Inflammatory macrophage treated with lipopolysaccharide for 4 hours (primary cell): ENCODE measurements at regions not wholly inside any gene's neighbourhood (a gene's known extent, or its start where the extent isn't known, plus 50 kb on each side); places are given as distances from the start of the nearest gene placed in this dataset.

Source experiments
- DNase-seq: peaks from one replicate; pipeline ENCODE4 v3.0.0-alpha.2; 2020

GRCh38 chr4:35463251-35463952 lies 780.9 kb downstream of the ARAP2 start:
- DNase-seq: no peak

GRCh38 chr4:35464964-35465528 lies 779.3 kb downstream of the ARAP2 start:
- no peak for DNase-seq

- no peak for DNase-seq
Measured at GRCh38 chr4:35491093-35491492, 753.2 kb downstream of the ARAP2 start.

DNA sequence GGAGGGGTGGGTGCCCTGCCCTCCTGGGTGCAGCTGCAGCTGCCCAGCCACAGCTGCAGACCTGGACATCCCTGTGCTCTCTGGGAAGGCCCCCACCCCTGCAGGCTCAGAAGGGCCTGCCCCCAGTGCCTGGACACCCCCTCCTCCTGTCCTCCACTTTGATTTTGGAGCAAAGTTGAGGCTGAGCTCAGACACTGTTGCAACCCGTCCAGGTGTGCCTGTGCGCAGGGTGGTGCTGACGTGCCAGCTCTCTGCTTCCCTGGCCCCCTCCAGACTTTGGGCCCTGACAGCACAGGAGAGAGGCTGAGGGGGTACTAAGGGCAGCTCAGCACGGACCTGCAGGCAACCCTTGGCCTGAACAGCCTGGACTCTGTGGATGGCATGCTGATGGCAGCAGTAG lies 750.3 kb downstream of the ARAP2 start:
- DNase-seq: no peak

- no peak for DNase-seq
Measured at GRCh38 chr4:35494955-35495354, 749.4 kb downstream of the ARAP2 start.

DNA sequence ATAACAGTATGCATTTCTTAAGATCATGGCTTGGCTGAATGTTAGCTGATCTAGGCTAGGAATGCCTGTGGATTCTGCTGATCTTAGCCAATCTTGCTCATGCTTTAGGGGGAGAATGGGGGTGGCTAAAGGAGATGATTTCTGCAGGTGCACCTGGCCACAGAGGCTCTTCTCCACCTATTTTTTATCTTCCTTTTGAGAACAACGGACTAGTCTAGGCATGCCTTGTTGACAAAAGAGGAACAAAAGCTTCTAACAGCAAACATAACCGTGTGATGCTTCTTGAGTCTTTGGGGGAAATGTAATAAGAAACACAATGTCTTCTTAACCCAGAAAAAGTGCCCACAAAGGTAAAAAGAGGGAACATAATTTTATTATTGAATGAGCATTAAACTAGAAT lies 743.5 kb downstream of the ARAP2 start:
- no peak for DNase-seq

DNA sequence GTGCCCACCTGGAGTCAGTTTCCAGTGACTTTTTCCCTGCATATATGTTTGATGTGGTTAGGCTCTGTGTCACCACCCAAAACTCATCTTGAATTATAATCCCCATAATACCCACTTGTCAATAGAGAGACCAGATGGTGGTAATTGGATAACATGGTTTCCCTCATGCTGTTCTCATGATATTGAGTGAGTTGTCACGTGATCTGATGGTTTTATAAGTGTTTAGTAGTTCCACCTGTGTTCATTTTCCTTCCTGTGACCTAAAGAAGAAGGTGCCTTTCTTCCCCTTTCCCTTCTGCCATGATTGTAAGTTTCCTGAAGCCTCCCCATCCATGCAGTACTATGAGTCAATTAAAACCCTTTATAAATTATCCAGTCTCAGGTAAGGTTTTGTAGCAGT lies 740.9 kb downstream of the ARAP2 start:
- DNase-seq: no peak

DNA sequence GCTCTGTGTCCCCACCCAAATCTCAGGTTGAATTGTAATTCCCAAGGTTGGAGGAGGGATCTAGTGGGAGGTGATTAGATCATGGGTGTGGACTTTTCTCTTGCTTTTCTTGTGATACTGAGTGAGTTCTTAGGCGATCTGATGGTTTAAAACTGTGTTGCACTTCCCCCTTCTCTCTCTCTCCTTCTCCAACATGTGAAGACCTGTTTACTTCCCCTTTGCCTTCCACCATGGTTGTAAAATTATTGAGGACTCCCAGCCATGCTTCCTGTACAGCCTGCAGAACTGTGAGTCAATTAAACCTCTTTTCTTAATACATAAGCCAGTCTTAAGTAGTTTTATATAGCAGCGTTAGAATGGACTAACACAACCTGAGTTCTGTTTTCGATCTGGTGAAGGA lies 738.2 kb downstream of the ARAP2 start:
- DNase-seq: no peak

GRCh38 chr4:35511851-35512250 lies 732.5 kb downstream of the ARAP2 start:
- DNase-seq: no peak

GRCh38 chr4:35516102-35516501 lies 728.2 kb downstream of the ARAP2 start:
- no peak for DNase-seq

GRCh38 chr4:35520059-35520458 lies 724.3 kb downstream of the ARAP2 start:
- DNase-seq: no peak

- DNase-seq: no peak
Measured at GRCh38 chr4:35521682-35522081, 722.6 kb downstream of the ARAP2 start.

- no peak for DNase-seq
Measured at GRCh38 chr4:35525192-35525978, 718.9 kb downstream of the ARAP2 start.

- no peak for DNase-seq
Measured at GRCh38 chr4:35526456-35526855, 717.9 kb downstream of the ARAP2 start.

DNA sequence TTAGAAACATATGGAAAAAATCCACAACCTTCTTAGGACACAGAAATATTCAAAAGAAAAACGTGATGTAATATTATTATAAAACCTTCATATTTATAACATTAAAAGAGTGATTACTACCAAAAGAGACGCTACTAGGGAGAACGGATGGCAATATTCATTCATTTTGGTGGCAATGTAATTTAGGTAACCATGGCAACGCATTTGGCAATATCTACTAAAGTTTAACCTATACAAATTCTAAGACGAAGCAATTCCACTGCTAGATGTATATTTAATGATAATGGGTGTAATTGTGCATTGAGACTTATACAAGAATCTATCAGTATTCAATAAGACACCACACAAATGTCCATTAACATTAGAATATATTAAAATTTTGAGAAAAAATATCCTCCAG lies 709.4 kb downstream of the ARAP2 start:
- no peak for DNase-seq

GRCh38 chr4:35538807-35539206 lies 705.5 kb downstream of the ARAP2 start:
- no peak for DNase-seq

- no peak for DNase-seq
Measured at GRCh38 chr4:35539404-35540055, 704.8 kb downstream of the ARAP2 start.

GRCh38 chr4:35541146-35541887 lies 703.0 kb downstream of the ARAP2 start:
- no peak for DNase-seq

GRCh38 chr4:35541888-35542213 lies 702.5 kb downstream of the ARAP2 start:
- DNase-seq: no peak

DNA sequence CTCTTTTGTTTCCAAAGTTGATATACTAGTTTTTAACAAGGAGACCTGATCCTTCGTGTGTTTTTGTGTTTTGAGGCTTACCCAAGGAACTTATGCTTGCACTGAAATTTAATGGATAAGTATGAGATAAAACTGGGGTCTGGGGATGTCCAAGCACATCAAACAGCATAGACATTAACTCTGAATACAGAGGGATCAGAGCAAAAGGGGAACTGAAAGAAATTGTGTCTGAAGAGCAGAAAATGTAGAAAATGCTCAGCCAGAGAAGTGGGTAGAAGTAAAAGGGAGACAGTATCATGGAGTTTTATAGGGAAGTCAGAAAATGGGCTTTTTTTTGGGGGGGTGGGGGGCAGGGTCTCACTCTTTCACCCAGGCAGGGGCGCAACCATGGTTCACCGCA lies 695.4 kb downstream of the ARAP2 start:
- no peak for DNase-seq

DNA sequence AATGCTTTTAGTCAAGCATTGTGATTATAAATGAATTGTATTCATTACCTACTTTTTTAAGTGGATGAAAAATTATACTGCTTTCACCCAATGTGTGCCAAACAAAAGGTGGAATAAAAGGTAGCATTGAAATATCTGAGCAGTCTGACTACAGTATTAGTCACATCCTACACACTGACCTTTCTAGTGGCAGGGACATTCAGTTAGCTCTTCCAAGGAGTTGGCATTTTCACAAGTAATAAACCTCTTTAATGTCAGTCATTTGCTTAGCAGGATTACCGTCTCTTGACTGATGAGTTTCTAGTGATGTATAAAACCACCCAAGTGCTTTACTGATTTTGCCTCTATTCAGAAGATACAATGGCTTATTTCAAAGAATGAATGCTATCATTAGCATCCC lies 687.9 kb downstream of the ARAP2 start:
- DNase-seq: no peak

DNA sequence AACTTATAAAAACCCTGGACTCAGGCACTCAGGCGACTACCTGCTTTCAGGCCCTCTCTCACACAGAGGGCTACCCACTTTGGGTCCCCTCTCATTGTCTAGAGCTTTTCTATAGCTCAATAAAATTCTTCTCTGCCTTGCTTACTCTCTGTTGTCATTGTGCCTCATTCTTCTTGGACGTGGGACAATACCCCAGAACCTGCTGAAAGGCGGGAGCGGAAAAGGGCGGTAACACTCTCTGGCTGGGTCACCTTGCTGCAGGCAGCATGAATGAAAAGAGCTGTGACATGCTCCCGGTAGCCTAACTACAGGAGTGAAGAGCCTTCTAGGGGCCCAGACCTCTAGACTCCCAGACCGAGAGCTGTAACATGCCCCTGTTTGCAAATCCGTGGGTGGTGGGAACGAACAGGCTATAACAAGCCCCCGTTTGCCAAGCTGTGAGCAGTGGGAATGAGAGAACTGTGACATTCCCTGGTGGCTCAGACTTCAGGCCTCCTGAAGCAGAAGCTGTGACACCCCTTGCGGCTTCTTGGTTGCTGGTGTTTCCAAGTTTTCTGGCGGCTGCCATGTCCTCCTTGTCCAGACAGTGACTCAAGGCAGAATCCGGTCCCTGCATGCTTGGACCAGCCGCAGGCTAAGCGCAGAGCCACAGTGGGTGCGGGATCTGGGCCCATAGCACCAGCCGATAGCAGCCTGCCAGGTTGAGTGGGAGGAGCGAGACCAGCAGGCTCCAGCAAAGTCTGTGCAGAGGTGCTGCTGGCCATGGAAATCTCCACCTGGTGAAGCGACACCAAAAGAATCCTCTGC lies 684.6 kb downstream of the ARAP2 start:
- no peak for DNase-seq
